ENCODE measurements at regions not wholly inside any gene's neighbourhood (a gene's known extent, or its start where the extent isn't known, plus 50 kb on each side); places are given as distances from the start of the nearest gene placed in this dataset.
A peak's percentile ranks its signal among the peaks of the same experiment; 100 is the strongest.

DNA sequence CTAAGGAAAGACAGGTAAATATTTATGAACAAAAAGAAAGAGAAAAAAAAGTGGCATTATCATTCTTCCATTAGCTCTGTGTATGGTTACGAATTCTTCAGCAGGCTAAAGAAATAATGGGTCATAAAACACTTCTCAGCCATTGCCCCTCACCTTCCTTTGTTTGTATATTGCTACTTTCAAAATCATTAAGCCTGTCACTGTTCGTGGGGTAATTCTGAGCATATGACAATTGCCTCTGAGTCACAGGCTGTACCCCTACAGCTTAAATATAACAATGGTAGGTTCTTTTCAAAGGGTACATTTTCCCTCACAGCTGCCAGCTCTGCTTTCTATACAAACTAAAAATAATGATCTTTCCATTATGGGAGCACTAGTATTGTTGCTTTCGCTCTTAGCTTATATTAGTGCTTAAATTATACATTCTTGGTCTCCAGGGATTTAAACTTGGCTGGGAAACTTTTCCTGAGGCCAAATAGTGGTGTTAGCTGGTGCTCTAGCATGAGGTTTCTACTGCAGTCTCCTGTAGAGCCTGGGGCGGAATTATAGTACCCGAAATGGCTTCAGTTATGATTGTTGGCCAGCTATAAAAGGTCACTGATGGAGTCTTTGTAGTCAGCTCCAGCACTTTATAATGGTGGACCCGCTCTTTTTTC is 74.7 kb upstream of the CDH11 start:
- H3K9me3 ChIP-seq: no peaks in the 10 kb centered on the region
- intact Hi-C loops (cut with DNase I): no loop called here
- no peak overlapping the region for H3K4me3 ChIP-seq
- H3K27me3 ChIP-seq: no peaks in the 10 kb centered on the region
- H3K27ac ChIP-seq (replicated peaks in 1 of 4): peak overlapping the region in 1 of 4 donors; percentile 1
- H3K4me1 ChIP-seq: peaks cover 0 to 15% (median 13%) of the 10 kb centered on the region in 4 donors
- no peaks in the 10 kb centered on the region for H3K36me3 ChIP-seq
- no peak for DNase-seq (ENCODE audit: extremely low spot score)
- TF ChIP-seq POLR2AphosphoS5 (IDR thresholded peaks at IDR 0.05) (no peak), POLR2A (IDR thresholded peaks at IDR 0.05; ENCODE audit: low read depth) (no peak), EP300 (IDR thresholded peaks at IDR 0.05) (no peak)
- TF ChIP-seq, protein P1, sequence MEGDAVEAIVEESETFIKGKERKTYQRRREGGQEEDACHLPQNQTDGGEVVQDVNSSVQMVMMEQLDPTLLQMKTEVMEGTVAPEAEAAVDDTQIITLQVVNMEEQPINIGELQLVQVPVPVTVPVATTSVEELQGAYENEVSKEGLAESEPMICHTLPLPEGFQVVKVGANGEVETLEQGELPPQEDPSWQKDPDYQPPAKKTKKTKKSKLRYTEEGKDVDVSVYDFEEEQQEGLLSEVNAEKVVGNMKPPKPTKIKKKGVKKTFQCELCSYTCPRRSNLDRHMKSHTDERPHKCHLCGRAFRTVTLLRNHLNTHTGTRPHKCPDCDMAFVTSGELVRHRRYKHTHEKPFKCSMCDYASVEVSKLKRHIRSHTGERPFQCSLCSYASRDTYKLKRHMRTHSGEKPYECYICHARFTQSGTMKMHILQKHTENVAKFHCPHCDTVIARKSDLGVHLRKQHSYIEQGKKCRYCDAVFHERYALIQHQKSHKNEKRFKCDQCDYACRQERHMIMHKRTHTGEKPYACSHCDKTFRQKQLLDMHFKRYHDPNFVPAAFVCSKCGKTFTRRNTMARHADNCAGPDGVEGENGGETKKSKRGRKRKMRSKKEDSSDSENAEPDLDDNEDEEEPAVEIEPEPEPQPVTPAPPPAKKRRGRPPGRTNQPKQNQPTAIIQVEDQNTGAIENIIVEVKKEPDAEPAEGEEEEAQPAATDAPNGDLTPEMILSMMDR (IDR thresholded peaks at IDR 0.05): no peak
- 40% methylated on average over 6 of the region's 6 CpGs for WGBS

- Histone ChIP-seq H3K4me3 (no peak overlapping the region), H3K9me3 (no peaks in the 10 kb centered on the region), H3K27ac (replicated peaks in 1 of 4) (no peak overlapping the region), H3K4me1 (peaks cover 0 to 15% (median 13%) of the 10 kb centered on the region in 4 donors), H3K27me3 (no peaks in the 10 kb centered on the region), H3K36me3 (no peaks in the 10 kb centered on the region)
- WGBS: 48% methylated on average over 2 of the region's 2 CpGs
- no peak for DNase-seq (ENCODE audit: extremely low spot score)
- intact Hi-C loops (cut with DNase I): no loop called here
- TF ChIP-seq, protein P1 (IDR thresholded peaks at IDR 0.05): no peak
- TF ChIP-seq POLR2A (IDR thresholded peaks at IDR 0.05; ENCODE audit: low read depth): no peak
These were observed 74.1 kb upstream of the CDH11 start for GRCh38 chr16:65195998-65196397.

GRCh38 chr16:65185241-65185778 is 63.4 kb upstream of the CDH11 start:
- Histone ChIP-seq H3K9me3 (no peaks in the 10 kb centered on the region), H3K36me3 (no peaks in the 10 kb centered on the region), H3K4me1 (no peaks in the 10 kb centered on the region), H3K4me3 (no peak overlapping the region), H3K27ac (replicated peaks in 1 of 4) (no peak overlapping the region), H3K27me3 (no peaks in the 10 kb centered on the region)
- 56% methylated on average over 3 of the region's 3 CpGs for WGBS
- TF ChIP-seq POLR2A (IDR thresholded peaks at IDR 0.05; ENCODE audit: low read depth) (no peak), POLR2AphosphoS5 (IDR thresholded peaks at IDR 0.05) (no peak), EP300 (IDR thresholded peaks at IDR 0.05) (no peak)
- TF ChIP-seq, protein P1 (IDR thresholded peaks at IDR 0.05): no peak
- DNase-seq (ENCODE audit: extremely low spot score): no peak
- intact Hi-C loops (cut with DNase I): no loop called here

- no peaks in the 10 kb centered on the region for H3K4me1 ChIP-seq
- 73% methylated on average over 4 of the region's 4 CpGs for WGBS
These were observed 59.3 kb upstream of the CDH11 start for GRCh38 chr16:65181071-65181561.

More at GRCh38 chr16:65181071-65181561, 59.3 kb upstream of the CDH11 start:
- H3K9me3 ChIP-seq: no peaks in the 10 kb centered on the region
- intact Hi-C loops (cut with DNase I): no loop called here
- no peak for DNase-seq (ENCODE audit: extremely low spot score)
- H3K27ac ChIP-seq (replicated peaks in 1 of 4): no peak overlapping the region
- H3K36me3 ChIP-seq: no peaks in the 10 kb centered on the region
- no peaks in the 10 kb centered on the region for H3K27me3 ChIP-seq
- TF ChIP-seq POLR2A (IDR thresholded peaks at IDR 0.05; ENCODE audit: low read depth): no peak
- no peak for TF ChIP-seq POLR2AphosphoS5 (IDR thresholded peaks at IDR 0.05)
- TF ChIP-seq EP300 (IDR thresholded peaks at IDR 0.05): no peak
- TF ChIP-seq, protein P1 (IDR thresholded peaks at IDR 0.05): no peak
- no peak overlapping the region for H3K4me3 ChIP-seq
